SKM-1 (cell line): ENCODE measurements at regions not wholly inside any gene's neighbourhood (a gene's known extent, or its start where the extent isn't known, plus 50 kb on each side); places are given as distances from the start of the nearest gene placed in this dataset.
A peak's percentile ranks its signal among the peaks of the same experiment; 100 is the strongest.
"Not testable (repeated sequence)": the region's sequence is repeated elsewhere in the genome, so short reads cannot be mapped to it uniquely, and the experiment has no call there.

Source experiments
- DNase-seq: peaks from one replicate; lab custom pipeline; 2025; ENCODE audit not compliant: unreplicated experiment; lab: John Stamatoyannopoulos, UW

DNA sequence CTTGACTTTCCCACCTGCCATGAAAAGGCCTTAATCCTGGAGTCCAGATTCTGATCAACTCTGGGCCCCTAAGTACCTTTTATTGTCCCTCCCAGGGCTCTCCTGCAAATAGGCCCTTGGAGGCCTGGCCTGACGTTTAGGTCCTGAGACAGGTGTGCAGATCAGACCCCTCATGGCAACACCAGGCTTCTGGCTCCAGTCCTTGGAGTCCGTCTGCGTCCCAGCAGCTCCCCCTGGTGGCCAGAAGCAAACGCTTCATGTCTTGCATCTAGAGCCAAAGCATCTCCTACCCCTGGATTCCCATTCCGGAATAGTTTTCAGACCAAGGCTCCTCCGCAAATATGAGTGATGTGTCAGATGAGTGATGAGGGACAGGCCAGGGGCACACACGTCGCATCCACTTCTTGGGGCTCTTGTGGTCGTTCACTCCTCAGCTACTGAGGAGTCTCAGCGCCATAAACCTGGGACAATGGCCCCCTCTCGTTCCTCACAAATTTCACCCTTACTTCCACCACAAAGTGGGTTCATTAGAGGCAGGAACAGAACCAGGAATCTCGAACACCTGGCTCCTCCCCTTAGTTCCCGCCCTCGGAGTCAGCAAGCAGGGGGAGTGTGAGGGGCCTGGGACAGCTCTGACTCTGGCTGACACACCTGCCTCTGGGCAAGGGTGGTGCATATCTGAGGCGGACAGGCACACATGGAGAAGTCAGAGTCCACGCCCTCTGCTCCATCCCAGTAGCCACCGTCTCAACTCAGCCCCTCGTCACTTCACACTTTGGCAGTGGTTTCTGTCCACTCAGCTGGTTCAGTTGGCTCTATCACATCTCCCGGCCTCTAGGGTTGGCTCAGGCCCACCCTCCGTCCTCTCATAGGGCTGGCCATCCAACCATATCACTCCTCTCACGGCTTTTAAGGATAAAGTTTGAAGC lies 77.9 kb upstream of the PWP1 start:
- peak; percentile 4 for DNase-seq

DNA sequence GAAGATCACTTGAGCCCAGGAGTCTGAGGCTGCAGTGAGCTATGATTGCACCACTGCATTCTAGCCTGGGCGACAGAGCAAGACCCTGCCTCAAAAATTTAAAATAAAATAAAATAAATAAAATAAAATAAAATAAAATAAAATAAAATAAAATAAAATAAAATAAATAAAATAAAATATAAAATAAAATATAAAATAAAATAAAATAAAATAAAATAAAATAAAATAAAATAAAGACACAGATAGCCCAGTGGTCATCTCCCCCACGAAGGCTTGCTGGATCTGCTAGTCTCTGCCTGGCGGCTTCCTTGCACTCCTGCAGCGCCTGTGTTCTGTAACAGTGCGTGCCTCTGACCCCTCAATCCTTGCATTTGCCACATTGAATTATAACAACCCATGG lies 76.8 kb upstream of the PWP1 start:
- not testable (repeated sequence) for DNase-seq

DNA sequence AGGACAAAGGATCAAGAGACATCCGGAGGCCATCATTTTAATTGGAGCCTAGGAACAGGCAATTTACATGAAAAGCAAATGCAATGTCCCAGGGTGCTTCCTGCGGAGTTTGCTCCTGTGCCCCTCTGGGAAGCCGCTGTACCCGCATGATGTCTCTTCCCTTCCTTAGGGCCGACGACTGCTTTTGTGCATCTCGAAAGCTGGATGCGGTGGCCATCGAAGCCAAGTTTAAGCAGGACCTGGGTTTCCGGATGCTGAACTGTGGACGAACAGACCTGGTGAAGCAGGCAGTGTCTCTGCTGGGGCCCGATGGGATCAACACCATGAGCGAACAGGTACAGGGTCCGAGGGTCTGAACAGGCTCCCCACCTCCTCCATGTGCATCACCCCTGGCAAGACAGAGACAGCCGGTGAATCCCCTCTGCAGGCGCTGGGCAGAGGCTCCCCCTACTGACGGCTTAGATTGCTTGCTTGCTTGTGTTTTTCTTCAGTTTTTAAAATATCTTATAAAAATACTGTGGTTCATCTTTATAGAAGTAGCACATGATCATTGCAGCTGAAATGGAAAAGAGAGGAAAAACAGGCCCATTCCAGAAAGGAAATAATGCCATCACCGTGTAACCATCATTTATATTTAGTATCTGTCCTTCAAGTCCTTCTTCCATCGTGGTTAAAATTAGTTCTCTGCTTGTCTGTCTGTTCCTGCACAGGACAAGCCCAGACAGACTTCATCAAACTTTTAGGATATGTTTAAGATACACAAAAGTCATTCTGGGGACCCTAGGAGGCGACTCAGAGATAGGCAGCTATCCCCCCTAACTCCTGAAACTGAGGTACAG lies 75.4 kb upstream of the PWP1 start:
- DNase-seq: no peak

DNA sequence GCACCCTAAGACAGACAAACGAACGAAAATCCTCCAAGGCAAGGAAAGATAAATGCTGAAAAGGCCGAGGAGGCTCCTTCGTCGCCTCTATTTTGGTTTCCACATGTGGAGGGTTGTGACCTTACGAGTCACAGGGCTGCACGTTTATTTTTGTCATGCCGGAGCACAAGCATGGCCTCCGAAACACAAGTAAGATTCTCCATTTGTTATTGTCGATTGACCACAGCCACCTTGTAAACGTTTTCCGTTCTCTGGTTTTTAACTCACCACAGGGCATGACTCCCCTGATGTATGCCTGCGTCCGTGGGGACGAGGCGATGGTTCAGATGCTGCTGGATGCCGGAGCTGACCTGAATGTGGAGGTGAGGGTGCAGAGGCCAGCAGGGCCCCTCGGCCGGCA lies 73.1 kb upstream of the PWP1 start:
- DNase-seq: no peak

DNA sequence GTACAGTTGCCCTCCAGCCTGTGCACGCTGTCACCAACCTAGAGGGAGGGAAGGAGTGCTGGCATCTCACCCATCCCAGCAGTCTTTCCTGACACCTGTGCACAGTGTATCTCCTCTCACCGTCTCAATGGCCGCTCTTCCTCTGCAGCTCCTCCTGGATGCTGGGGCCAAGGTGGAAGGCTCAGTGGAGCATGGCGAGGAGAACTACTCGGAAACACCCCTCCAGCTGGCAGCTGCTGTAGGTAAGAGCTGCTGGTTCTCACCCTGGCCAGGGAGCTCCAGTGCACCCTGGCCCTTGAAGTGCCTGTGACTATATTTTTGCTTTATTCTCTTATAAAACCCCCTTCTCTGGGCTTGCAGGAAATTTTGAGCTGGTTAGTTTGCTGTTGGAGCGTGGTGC lies 68.7 kb upstream of the PWP1 start:
- no peak for DNase-seq

DNA sequence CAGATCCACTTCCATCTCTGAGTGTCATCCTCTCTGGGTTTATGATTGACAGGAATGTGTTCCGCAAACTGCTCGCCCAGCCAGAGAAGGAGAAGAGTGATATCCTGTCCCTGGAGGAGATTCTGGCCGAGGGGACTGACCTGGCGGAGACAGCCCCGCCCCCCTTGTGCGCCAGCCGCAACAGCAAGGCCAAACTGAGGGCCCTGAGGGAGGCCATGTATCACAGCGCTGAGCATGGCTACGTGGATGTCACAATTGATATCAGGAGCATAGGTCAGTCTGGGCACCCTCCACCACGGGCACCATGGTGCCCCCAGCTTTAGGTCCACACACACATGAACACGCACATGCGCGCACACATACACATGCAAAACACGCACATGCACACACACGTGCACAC lies 67.5 kb upstream of the PWP1 start:
- no peak for DNase-seq

DNA sequence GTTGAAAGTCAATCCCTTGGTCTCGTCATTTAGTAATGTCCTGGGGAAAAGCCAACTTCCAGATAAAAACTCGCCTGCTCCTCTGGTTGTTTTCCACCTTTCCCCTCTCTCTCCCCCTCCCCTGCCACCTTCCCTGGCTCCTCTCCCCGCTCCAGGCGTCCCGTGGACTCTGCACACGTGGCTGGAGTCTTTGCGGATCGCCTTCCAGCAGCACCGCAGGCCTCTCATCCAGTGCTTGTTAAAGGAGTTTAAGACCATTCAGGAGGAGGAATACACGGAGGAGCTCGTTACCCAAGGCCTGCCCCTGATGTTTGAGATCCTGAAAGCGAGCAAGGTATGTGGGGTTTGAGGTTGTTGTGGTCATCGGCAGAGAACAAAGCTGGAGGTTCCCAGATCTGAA lies 65.8 kb upstream of the PWP1 start:
- no peak for DNase-seq

DNA sequence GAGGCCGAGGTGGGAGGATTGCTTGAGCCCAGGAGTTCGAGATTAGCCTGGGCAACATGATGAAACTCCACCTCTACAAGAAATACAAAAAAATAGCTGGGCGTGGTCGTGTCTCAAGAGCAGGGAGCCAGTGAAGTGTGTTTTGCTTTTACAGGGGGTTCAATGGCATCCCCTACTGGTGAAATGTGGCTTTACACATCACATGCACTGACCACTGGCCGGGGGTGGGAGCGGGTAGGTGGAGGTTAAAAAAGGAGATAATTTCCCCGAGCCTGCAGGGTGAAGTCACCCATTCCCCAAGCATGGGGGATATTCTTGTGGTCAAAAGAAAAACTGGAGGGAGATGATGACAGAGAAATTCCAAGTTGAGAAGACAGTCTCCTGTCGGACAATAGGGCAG lies 63.6 kb upstream of the PWP1 start:
- DNase-seq: no peak

DNA sequence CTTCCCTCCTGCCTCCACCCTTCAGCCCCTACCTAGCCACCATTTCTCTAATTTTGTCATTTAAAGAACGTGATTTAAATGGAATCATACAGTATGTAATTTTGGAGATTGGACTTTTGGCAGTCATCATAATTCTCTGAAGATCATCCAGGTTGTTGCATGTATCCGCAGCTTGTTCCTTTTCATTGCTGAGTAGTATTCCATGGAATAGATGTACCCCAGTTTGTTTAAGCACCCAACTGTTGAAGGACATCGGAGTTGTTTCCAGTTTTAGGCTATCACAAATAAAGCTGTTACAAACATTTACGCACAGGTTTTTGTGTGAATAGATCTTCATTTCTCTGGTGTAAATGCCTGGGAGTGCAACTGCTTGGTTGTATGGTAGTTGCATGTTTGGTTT lies 61.1 kb upstream of the PWP1 start:
- DNase-seq: no peak

DNA sequence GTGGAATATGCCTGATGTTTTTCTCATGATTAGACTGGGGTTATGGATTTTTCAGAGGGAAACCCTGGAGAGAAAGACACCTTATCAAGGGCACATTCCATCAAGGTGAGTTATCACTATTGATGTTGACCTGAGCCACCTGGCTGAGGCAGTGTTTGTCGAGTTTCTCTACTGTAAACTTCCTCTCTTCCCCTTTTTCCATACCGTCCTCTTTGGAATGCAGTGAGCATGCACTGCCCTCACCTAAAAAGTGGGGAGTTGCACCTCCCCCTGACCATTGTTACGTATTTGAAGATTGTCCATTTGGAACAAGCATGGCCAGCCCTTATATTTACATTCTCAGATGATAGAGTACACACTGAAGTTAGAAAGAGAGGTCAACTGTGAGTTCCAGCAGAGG lies 53.9 kb upstream of the PWP1 start:
- no peak for DNase-seq

DNA sequence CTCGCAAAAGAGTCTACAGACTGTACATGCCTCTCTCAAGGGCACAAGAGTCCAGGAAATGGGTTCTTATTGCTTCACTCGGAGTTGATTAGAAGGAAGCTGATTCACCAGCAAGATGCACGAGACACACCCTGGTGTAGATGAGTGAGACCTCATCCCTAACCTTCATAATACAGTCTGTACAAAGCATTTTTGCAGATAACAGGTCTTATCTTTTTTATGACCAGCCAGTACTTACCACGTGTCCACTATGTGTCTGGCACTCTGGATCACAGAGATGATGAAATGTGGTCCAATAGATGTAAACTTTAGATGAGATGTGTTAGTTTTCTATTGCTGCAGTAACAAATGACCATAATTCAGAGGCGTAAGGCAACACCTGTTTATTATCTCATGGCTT lies 53.4 kb upstream of the PWP1 start:
- no peak for DNase-seq

DNA sequence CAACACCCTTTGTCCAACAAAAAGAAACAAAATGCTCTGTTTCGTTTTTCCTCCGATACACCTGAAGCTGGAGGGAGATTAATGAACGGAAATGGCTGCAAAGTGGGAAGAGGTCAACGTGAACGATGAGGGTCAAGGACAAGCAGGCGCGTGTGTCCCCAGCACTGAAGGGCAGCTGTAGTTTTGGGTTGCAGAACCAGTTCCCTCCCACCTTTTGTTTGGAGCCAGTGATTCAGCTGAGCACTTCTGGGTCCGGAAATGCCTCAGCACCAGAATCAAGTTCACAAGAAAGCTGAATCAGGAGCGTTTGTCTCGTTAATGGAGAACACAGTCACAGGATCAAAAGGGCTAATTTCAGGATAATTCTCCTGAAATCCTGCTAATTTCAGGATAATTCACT lies 51.1 kb upstream of the PWP1 start:
- DNase-seq: no peak

DNA sequence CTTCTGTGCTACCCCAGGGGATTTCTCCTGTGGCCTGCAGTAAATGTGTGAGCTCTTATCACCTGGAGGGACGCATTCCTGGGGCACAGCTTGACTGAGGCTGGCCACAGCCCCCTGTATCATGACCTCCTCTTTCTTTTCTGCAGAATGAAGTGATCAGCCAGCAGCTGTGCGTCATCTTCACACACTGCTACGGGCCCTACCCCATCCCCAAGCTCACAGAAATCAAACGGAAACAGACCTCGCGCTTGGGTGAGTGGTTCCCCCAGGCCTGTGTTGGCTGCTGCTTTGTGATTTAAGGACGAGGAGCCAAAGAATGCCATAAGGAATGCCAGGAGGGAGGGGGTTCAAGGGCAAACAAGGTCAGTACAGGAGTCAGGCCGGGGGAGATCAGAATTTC lies 50.5 kb upstream of the PWP1 start:
- no peak for DNase-seq
